Thoracic aorta (tissue), 2 donors: ENCODE measurements at regions not wholly inside any gene's neighbourhood (a gene's known extent, or its start where the extent isn't known, plus 50 kb on each side); places are given as distances from the start of the nearest gene placed in this dataset.

Experiments used
- ATAC-seq: fragments of 150-250 bp; one replicate; pipeline ENCODE4 v1.8.0; 2017; ENCODE audit warnings: low read depth; ENCODE audit not compliant: insufficient number of reproducible peaks, low FRiP score
- DNase-seq: peaks from one replicate; pipeline ENCODE4 v3.0.0-alpha.2; 2020; ENCODE audit warnings: low spot score
- H3K27ac ChIP-seq, 2 donors: fragments of 200-600 bp; sonication (generic); 1 replicate in 1 of 2; 2 replicates in 1 of 2; pipeline ENCODE4 v1.5.1; 2016; ENCODE audit warnings: mild to moderate bottlenecking in 2 of 2, moderate library complexity in 2 of 2
- H3K27me3 ChIP-seq: fragments of 200-600 bp; sonication (generic); replicated peaks from 2 replicates; pipeline ENCODE4 v1.6.0; 2016; ENCODE audit warnings: mild to moderate bottlenecking; ENCODE audit not compliant: insufficient read depth
- H3K36me3 ChIP-seq: fragments of 200-600 bp; sonication (generic); one replicate; pipeline ENCODE4 v1.5.1; 2016
- H3K4me1 ChIP-seq, 2 donors: fragments of 200-600 bp; sonication (generic); 1 replicate in 1 of 2; 2 replicates in 1 of 2; pipeline versions ENCODE4 v1.5.1 to v1.6.0; 2016; ENCODE audit warnings: low read depth in 2 of 2, mild to moderate bottlenecking in 1 of 2; ENCODE audit not compliant: control insufficient read depth in 1 of 2
- H3K4me3 ChIP-seq: fragments of 200-600 bp; sonication (generic); 2 replicates; pipeline ENCODE4 v1.5.1; 2016; ENCODE audit warnings: mild to moderate bottlenecking
- H3K9me3 ChIP-seq: fragments of 200-600 bp; sonication (generic); 2 replicates; pipeline ENCODE4 v1.5.1; 2016
- CTCF ChIP-seq: fragments of 200-600 bp; sonication (generic); IDR thresholded peaks from one replicate; pipeline ENCODE4 v1.5.1; 2019; ENCODE audit warnings: antibody characterized with exemption

DNA sequence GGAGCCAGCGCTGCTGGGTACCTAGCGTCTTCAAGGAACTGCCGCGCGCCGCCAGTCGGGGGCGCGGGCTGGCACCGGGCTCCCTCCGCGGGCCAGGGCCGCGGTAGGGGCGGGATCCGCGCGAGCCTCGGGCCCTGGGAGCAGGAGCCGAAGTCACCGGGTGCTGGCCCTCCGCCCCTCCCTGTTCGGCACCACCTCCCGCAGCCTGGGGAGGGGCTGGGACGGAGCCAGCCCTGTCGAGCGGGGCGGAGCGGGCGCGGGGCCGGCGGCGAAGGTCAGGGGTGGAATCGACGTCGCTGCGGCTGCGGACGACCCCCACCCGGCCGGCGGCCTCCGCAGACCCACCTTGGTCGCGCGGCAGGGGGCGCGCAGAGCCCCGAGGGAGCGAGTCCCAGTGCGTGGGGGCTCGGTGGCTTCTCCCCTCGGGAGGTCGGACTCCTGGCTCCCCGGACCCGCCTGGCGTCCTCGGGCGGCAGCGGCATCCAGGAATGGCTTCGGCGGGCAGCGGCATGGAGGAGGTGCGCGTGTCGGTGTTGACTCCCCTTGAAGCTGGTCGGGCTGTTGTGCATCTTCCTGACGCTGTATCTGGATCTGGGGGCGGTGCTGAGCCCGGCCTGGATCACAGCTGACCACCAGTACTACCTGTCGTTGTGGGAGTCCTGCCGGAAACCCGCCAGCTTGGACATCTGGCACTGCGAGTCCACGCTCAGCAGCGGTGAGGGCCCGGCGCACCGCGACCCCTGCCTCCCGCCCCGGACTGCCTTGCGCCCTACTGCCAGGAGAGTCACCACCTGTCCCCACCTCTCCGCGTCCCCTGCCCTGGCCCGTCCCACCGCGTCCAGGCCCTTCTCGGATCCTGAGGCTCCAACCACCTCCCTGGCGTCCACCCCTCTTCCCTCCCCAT is 50.5 kb upstream of the FAM47C start:
- Histone ChIP-seq H3K36me3 (no peaks in the 10 kb centered on the region), H3K27me3 (no peaks in the 10 kb centered on the region), H3K4me3 (peak overlapping the region; percentile 69), H3K4me1 (no peaks in the 10 kb centered on the region), H3K9me3 (no peaks in the 10 kb centered on the region), H3K27ac (no peak overlapping the region)
- no peak for DNase-seq
- TF ChIP-seq CTCF: peak; percentile 17
- no peak for ATAC-seq
